ENCODE measurements at regions not wholly inside any gene's neighbourhood (a gene's known extent, or its start where the extent isn't known, plus 50 kb on each side); places are given as distances from the start of the nearest gene placed in this dataset.
A peak's percentile ranks its signal among the peaks of the same experiment; 100 is the strongest.
"Not testable (repeated sequence)": the region's sequence is repeated elsewhere in the genome, so short reads cannot be mapped to it uniquely, and the experiment has no call there.

- no peak for DNase-seq
Measured at GRCh38 chr14:66295386-66295785, 190.8 kb upstream of the CCDC196 start.

- no peak for DNase-seq
Measured at GRCh38 chr14:66300886-66301285, 185.3 kb upstream of the CCDC196 start.

- DNase-seq = no peak
Measured at GRCh38 chr14:66306101-66306500, 180.1 kb upstream of the CCDC196 start.

- DNase-seq = no peak
Measured at GRCh38 chr14:66311058-66311457, 175.1 kb upstream of the CCDC196 start.

GRCh38 chr14:66311990-66312389, 174.2 kb upstream of the CCDC196 start:
- DNase-seq = peak; percentile 88

- DNase-seq = no peak
Measured at GRCh38 chr14:66312451-66312850, 173.7 kb upstream of the CCDC196 start.

GRCh38 chr14:66315098-66315497, 171.1 kb upstream of the CCDC196 start:
- DNase-seq = no peak

- DNase-seq = peak; percentile 65
Measured at GRCh38 chr14:66315548-66315947, 170.6 kb upstream of the CCDC196 start.

GRCh38 chr14:66322564-66322963, 163.6 kb upstream of the CCDC196 start:
- no peak for DNase-seq

GRCh38 chr14:66330228-66330627, 155.9 kb upstream of the CCDC196 start:
- no peak for DNase-seq

GRCh38 chr14:66330916-66331315, 155.3 kb upstream of the CCDC196 start:
- DNase-seq = no peak

GRCh38 chr14:66333293-66333692, 152.9 kb upstream of the CCDC196 start:
- DNase-seq = not testable (repeated sequence)

GRCh38 chr14:66341239-66341638, 144.9 kb upstream of the CCDC196 start:
- no peak for DNase-seq

GRCh38 chr14:66345986-66346385, 140.2 kb upstream of the CCDC196 start:
- no peak for DNase-seq

- DNase-seq = no peak
Measured at GRCh38 chr14:66351310-66351709, 134.9 kb upstream of the CCDC196 start.

- DNase-seq = peak; percentile 77
Measured at GRCh38 chr14:66359500-66359899, 126.7 kb upstream of the CCDC196 start.

- no peak for DNase-seq
Measured at GRCh38 chr14:66360366-66360926, 125.7 kb upstream of the CCDC196 start.

- no peak for DNase-seq
Measured at GRCh38 chr14:66361013-66361412, 125.2 kb upstream of the CCDC196 start.

- no peak for DNase-seq
Measured at GRCh38 chr14:66365388-66365787, 120.8 kb upstream of the CCDC196 start.

- DNase-seq = no peak
Measured at GRCh38 chr14:66369157-66369697, 116.9 kb upstream of the CCDC196 start.

- no peak for DNase-seq
Measured at GRCh38 chr14:66371776-66372175, 114.4 kb upstream of the CCDC196 start.

- DNase-seq = no peak
Measured at GRCh38 chr14:66375046-66375964, 110.9 kb upstream of the CCDC196 start.

- no peak for DNase-seq
Measured at GRCh38 chr14:66377574-66377973, 108.6 kb upstream of the CCDC196 start.
